Stimulated activated CD8-positive, alpha-beta memory T cell treated with anti-CD3 and anti-CD28 coated beads, Interleukin-15, amount 100 ng/mL, for 4 hours (primary cell): ENCODE measurements at regions not wholly inside any gene's neighbourhood (a gene's known extent, or its start where the extent isn't known, plus 50 kb on each side); places are given as distances from the start of the nearest gene placed in this dataset.
"Not testable (repeated sequence)": the region's sequence is repeated elsewhere in the genome, so short reads cannot be mapped to it uniquely, and the experiment has no call there.

Experiments used
- DNase-seq, 2 donors: peaks; one replicate each; pipeline ENCODE4 v3.0.0-alpha.2; 2020; ENCODE audit warnings: low read depth in 2 of 2

- DNase-seq = not testable (repeated sequence)
Measured at GRCh38 chr10:46740368-46740767, 161.4 kb downstream of the SYT15 start.

GRCh38 chr10:46749003-46749402 is 162.2 kb upstream of the PTPN20 start:
- DNase-seq = not testable (repeated sequence)

- DNase-seq = not testable (repeated sequence)
Measured at GRCh38 chr10:46749470-46749869, 161.8 kb upstream of the PTPN20 start.

- not testable (repeated sequence) for DNase-seq
Measured at GRCh38 chr10:46753763-46754162, 157.5 kb upstream of the PTPN20 start.

GRCh38 chr10:46761471-46761870 is 149.8 kb upstream of the PTPN20 start:
- not testable (repeated sequence) for DNase-seq

GRCh38 chr10:46768515-46769291 is 142.5 kb upstream of the PTPN20 start:
- DNase-seq = not testable (repeated sequence)

- DNase-seq = not testable (repeated sequence)
Measured at GRCh38 chr10:46773178-46773896, 137.9 kb upstream of the PTPN20 start.

GRCh38 chr10:46773897-46774236 is 137.4 kb upstream of the PTPN20 start:
- DNase-seq = not testable (repeated sequence)

- not testable (repeated sequence) for DNase-seq
Measured at GRCh38 chr10:46774366-46774765, 136.9 kb upstream of the PTPN20 start.

GRCh38 chr10:46774945-46775667 is 136.1 kb upstream of the PTPN20 start:
- DNase-seq = not testable (repeated sequence)

GRCh38 chr10:46775668-46776059 is 135.6 kb upstream of the PTPN20 start:
- not testable (repeated sequence) for DNase-seq

GRCh38 chr10:46779571-46779970 is 131.7 kb upstream of the PTPN20 start:
- not testable (repeated sequence) for DNase-seq

- not testable (repeated sequence) for DNase-seq
Measured at GRCh38 chr10:46780164-46780563, 131.1 kb upstream of the PTPN20 start.

GRCh38 chr10:46781001-46781400 is 130.2 kb upstream of the PTPN20 start:
- DNase-seq = not testable (repeated sequence)

- not testable (repeated sequence) for DNase-seq
Measured at GRCh38 chr10:46782001-46782874, 129.0 kb upstream of the PTPN20 start.

- DNase-seq = not testable (repeated sequence)
Measured at GRCh38 chr10:46784665-46785064, 126.6 kb upstream of the PTPN20 start.

GRCh38 chr10:46786125-46786517 is 125.1 kb upstream of the PTPN20 start:
- DNase-seq = not testable (repeated sequence)

- DNase-seq = peak; percentile 6 to 29
Measured at GRCh38 chr10:46786518-46787320, 124.5 kb upstream of the PTPN20 start.

GRCh38 chr10:46787321-46787615 is 124.0 kb upstream of the PTPN20 start:
- no peak for DNase-seq

- DNase-seq = not testable (repeated sequence)
Measured at GRCh38 chr10:46792657-46793357, 118.4 kb upstream of the PTPN20 start.
